Vagina (tissue), 2 donors: ENCODE measurements at regions not wholly inside any gene's neighbourhood (a gene's known extent, or its start where the extent isn't known, plus 50 kb on each side); places are given as distances from the start of the nearest gene placed in this dataset.

Experiments
- POLR2A ChIP-seq, 2 donors: fragments of 450-650 bp; IDR thresholded peaks; one replicate each; pipeline ENCODE4 v1.6.1; 2017; ENCODE audit warnings: antibody characterized with exemption in 2 of 2, mild to moderate bottlenecking in 2 of 2, moderate library complexity in 2 of 2
- TF ChIP-seq, protein P1 (sequence below), 3 experiments: fragments of 450-650 bp in 2 of 3; fragments of 200-600 bp in 1 of 3; sonication (generic) in 1 of 3; IDR thresholded peaks; one replicate each; pipeline ENCODE4 v1.5.1; 2017 to 2019; ENCODE audit warnings: antibody characterized with exemption in 3 of 3, mild to moderate bottlenecking in 2 of 3, moderate library complexity in 2 of 3

DNA sequence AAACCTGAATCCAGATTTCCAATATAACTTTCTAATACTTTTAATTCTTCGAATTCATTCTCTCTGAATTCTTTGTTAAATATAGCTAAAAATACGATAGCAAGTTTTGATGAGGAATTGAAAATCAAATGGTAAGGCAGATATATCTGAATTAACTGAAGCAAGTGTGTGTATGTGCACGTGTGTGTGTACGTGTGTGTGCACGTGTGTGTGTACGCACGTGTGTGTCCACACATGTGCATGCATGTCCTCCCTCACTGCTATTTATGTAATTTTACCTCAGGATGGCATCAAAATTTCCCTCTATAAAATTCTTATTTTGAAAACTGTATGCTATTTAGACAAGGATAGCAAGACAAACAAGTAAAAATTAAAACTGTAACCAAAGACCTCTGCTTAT lies 961.3 kb upstream of the CNTN5 start:
- TF ChIP-seq, protein P1, sequence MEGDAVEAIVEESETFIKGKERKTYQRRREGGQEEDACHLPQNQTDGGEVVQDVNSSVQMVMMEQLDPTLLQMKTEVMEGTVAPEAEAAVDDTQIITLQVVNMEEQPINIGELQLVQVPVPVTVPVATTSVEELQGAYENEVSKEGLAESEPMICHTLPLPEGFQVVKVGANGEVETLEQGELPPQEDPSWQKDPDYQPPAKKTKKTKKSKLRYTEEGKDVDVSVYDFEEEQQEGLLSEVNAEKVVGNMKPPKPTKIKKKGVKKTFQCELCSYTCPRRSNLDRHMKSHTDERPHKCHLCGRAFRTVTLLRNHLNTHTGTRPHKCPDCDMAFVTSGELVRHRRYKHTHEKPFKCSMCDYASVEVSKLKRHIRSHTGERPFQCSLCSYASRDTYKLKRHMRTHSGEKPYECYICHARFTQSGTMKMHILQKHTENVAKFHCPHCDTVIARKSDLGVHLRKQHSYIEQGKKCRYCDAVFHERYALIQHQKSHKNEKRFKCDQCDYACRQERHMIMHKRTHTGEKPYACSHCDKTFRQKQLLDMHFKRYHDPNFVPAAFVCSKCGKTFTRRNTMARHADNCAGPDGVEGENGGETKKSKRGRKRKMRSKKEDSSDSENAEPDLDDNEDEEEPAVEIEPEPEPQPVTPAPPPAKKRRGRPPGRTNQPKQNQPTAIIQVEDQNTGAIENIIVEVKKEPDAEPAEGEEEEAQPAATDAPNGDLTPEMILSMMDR (IDR thresholded peaks at IDR 0.05) = no peak
- no peak for TF ChIP-seq POLR2A (IDR thresholded peaks at IDR 0.05)
